ENCODE measurements at regions not wholly inside any gene's neighbourhood (a gene's known extent, or its start where the extent isn't known, plus 50 kb on each side); places are given as distances from the start of the nearest gene placed in this dataset.

DNA sequence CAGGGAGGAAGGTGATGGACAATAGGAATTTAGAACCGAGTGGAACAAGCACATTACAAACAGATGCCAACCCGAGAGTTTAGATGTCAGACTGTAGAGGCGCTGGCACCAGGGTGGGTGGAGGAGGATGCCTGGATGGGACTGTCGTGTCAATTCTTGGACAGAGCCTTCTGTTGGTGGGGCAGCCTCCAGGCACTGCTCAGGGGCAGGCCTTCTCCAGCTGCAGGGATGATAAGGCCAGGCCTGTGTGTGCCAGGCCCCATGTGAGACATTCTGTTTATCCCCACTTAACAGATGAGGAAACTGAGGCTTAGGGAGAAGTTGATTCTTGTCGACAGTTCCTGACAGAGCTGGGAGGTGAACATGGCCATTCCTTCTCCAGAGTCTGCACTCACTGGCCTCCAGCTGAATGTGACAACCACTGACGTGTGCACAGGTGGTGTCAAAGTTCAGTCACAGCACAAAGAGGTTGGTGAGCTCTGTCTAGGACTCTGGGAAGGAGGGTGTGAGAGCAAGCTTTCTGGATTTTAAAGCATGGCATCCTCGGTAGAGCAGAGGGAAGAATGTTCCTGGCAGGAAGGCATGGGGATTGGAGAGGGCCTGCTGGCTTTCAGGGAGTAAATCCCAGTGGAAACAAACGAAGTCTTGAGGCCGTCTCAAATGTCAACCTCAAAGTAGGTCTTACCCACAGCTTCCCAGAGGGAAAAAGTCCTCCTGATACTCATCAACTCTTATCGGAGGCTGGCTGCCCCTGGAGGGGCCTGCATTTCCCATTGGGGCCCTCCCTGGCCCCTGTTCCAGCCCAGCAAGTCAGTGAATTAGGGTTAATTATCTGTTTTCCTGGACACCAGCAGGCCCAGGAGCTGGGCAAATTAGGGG is 52.4 kb downstream of the GLI2 start:
- no peak for ATAC-seq (ENCODE audit: low read depth)
- Histone ChIP-seq H3K27ac (ENCODE audit: poor library complexity, severe bottlenecking) (no peak overlapping the region), H3K4me1 (ENCODE audit: insufficient read depth, poor library complexity, severe bottlenecking) (peaks cover 10% of the 10 kb centered on the region), H3K4me3 (ENCODE audit: severe bottlenecking) (no peak overlapping the region), H3K9me3 (ENCODE audit: severe bottlenecking) (no peaks in the 10 kb centered on the region), H3K36me3 (ENCODE audit: low read depth) (no peaks in the 10 kb centered on the region), H3K27me3 (ENCODE audit: insufficient read depth, poor library complexity, severe bottlenecking) (no peaks in the 10 kb centered on the region)
- DNase-seq (ENCODE audit: low spot score) = no peak
- TF ChIP-seq, protein P1, sequence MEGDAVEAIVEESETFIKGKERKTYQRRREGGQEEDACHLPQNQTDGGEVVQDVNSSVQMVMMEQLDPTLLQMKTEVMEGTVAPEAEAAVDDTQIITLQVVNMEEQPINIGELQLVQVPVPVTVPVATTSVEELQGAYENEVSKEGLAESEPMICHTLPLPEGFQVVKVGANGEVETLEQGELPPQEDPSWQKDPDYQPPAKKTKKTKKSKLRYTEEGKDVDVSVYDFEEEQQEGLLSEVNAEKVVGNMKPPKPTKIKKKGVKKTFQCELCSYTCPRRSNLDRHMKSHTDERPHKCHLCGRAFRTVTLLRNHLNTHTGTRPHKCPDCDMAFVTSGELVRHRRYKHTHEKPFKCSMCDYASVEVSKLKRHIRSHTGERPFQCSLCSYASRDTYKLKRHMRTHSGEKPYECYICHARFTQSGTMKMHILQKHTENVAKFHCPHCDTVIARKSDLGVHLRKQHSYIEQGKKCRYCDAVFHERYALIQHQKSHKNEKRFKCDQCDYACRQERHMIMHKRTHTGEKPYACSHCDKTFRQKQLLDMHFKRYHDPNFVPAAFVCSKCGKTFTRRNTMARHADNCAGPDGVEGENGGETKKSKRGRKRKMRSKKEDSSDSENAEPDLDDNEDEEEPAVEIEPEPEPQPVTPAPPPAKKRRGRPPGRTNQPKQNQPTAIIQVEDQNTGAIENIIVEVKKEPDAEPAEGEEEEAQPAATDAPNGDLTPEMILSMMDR (IDR thresholded peaks at IDR 0.05; ENCODE audit: poor library complexity, severe bottlenecking) = no peak

DNA sequence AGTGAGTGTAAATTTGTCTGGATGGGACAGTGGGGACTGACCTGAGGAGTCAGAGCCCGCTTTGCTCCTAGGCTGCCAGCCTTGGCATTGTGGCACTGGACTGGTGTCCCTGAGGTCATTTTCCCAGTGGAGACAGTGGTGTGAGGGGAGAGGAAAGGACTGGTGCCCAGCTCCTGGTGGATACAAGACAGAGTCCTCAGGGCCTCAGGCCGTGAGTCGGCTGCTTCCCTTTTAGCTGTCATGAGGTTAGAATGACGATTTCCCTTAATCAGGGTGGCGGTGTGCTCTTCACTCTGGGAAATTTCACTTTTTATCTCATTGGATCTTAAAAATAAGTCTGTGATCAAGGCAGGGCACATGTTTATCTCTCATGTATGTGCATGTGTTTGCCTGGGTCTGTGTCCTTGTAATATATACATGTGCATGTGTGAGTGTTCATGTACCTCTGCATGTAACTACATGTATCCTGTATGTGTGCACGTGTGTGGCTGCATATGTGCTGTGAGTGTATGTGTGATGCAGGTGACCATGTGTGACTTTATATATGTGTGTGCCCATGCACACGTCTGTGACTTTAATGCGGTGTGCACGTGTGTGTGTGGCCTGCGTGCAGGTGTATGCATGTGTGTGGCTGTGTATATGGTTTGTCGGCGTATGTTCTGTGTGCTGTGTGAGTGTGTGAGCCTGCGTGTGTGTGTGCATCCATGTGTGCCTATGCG is 55.7 kb downstream of the GLI2 start:
- Histone ChIP-seq H3K9me3 (ENCODE audit: severe bottlenecking) (no peaks in the 10 kb centered on the region), H3K27ac (ENCODE audit: poor library complexity, severe bottlenecking) (no peak overlapping the region), H3K4me3 (ENCODE audit: severe bottlenecking) (no peak overlapping the region), H3K36me3 (ENCODE audit: low read depth) (no peaks in the 10 kb centered on the region), H3K4me1 (ENCODE audit: insufficient read depth, poor library complexity, severe bottlenecking) (peaks cover 15% of the 10 kb centered on the region), H3K27me3 (ENCODE audit: insufficient read depth, poor library complexity, severe bottlenecking) (no peaks in the 10 kb centered on the region)
- no peak for DNase-seq (ENCODE audit: low spot score)
- ATAC-seq (ENCODE audit: low read depth) = no peak
- TF ChIP-seq, protein P1 (IDR thresholded peaks at IDR 0.05; ENCODE audit: poor library complexity, severe bottlenecking) = no peak

DNA sequence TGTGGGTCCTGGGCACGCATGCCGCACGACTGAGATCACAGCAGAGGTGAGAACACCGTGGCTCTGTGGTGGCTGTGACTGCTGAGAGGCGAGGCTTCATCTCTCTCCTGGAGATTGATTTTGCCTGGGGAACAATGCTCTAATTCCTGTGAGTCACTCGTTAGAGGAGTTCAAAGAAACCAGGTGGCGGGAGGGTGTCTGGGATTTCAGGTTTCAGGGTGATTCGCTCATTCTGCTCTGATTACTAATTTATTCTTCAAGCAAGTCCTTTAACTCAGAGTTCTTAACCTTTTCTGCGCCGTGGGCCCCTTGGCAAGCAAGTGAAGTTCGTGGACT is 56.3 kb downstream of the GLI2 start:
- H3K4me3 ChIP-seq (ENCODE audit: severe bottlenecking) = no peak overlapping the region
- no peaks in the 10 kb centered on the region for H3K9me3 ChIP-seq (ENCODE audit: severe bottlenecking)
- DNase-seq (ENCODE audit: low spot score) (no peak), ATAC-seq (ENCODE audit: low read depth) (peak; percentile 78)
- TF ChIP-seq, protein P1 (IDR thresholded peaks at IDR 0.05; ENCODE audit: poor library complexity, severe bottlenecking) = no peak
- H3K27me3 ChIP-seq (ENCODE audit: insufficient read depth, poor library complexity, severe bottlenecking) = no peaks in the 10 kb centered on the region
- peaks cover 15% of the 10 kb centered on the region for H3K4me1 ChIP-seq (ENCODE audit: insufficient read depth, poor library complexity, severe bottlenecking)
- H3K36me3 ChIP-seq (ENCODE audit: low read depth) = no peaks in the 10 kb centered on the region
- no peak overlapping the region for H3K27ac ChIP-seq (ENCODE audit: poor library complexity, severe bottlenecking)

DNA sequence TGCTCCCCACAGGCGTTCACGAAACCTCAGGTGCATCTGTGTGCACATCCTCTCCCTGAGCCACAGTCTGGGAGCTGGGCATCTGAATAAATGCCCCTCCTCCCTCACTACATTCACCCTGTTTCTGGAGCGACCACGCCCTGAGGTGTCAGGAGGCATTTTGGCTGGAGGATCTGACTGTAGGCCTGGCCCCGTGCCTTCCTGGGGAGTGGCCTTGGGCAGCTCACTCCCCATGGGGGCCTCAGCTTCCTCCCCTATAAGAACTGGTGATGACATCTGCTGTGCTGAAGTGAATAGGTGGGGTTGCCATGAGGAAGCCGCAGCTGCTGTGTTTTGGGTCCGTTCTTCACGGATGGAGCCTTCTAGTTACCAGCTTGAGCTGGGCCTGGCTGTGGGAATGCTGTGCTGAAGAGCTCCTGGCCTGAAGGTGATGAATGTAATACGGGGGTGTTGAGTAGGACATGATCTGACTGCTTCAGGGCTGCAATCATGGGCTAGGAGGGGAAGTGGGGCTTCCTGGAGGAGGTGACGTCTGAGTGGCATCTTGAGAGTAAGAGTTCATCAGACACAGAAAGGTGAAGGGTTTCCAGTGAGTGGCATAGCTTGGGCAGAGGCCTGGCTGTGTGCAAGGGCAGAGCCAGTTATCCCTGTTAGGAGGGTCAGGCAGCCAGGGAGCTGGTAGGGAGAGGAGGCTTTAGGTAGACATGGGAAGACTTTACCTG is 58.2 kb downstream of the GLI2 start:
- Histone ChIP-seq H3K4me3 (ENCODE audit: severe bottlenecking) (no peak overlapping the region), H3K27ac (ENCODE audit: poor library complexity, severe bottlenecking) (no peak overlapping the region), H3K9me3 (ENCODE audit: severe bottlenecking) (no peaks in the 10 kb centered on the region), H3K27me3 (ENCODE audit: insufficient read depth, poor library complexity, severe bottlenecking) (no peaks in the 10 kb centered on the region), H3K36me3 (ENCODE audit: low read depth) (no peaks in the 10 kb centered on the region), H3K4me1 (ENCODE audit: insufficient read depth, poor library complexity, severe bottlenecking) (peaks cover 15% of the 10 kb centered on the region)
- TF ChIP-seq, protein P1 (IDR thresholded peaks at IDR 0.05; ENCODE audit: poor library complexity, severe bottlenecking) = no peak
- no peak for DNase-seq (ENCODE audit: low spot score)
- ATAC-seq (ENCODE audit: low read depth) = peak; percentile 26; the same call in 2 of the 3 replicates

Measured in RWPE2 (cell line).